ENCODE measurements at regions not wholly inside any gene's neighbourhood (a gene's known extent, or its start where the extent isn't known, plus 50 kb on each side); places are given as distances from the start of the nearest gene placed in this dataset.

DNA sequence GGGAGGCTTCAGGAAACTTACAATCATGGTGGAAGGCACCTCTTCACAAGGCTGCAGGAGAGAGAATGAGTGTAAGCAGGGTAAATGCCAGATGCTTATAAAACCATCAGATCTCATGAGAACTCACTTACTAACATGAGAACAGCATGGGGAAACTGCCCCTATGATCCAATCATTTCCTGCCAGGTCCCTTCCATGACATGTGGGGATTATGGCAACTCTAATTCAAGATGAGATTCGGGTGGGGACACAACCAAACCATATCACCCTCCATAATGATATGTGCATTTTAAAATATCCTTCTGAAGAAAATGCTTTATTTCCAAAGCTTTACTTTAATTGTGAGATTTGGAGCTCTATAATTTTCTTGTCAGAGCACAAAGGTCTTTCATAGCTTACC, 154.1 kb upstream of the CENPW start (continued):
- TF ChIP-seq FOSL1 (IDR thresholded peaks at IDR 0.05; ENCODE audit: insufficient read depth, low read depth, low read length) = no peak
- no peak for TF ChIP-seq POU5F1 (IDR thresholded peaks at IDR 0.05; ENCODE audit: low read depth, low read length)
- TF ChIP-seq SRF (IDR thresholded peaks at IDR 0.05; ENCODE audit: low read depth, low read length) = no peak
- no peak for TF ChIP-seq RAD21 (IDR thresholded peaks at IDR 0.05 in 1 of 2, conservative IDR thresholded peaks at IDR 0.05 in 1 of 2; ENCODE audit: low read depth in 2 of 2, low read length in 2 of 2)
- TF ChIP-seq EP300 (IDR thresholded peaks at IDR 0.05; ENCODE audit: borderline replicate concordance in 1 of 2, low read depth in 2 of 2, low read length in 2 of 2) = no peak

Measured in H1 (cell line).